WTC11 (cell line): ENCODE measurements at regions not wholly inside any gene's neighbourhood (a gene's known extent, or its start where the extent isn't known, plus 50 kb on each side); places are given as distances from the start of the nearest gene placed in this dataset.

Experiments used
- ATAC-seq: fragments of 200-7000 bp; cut with Tn5 transposase; 2 replicates; pipeline ENCODE4 v1.10.0; 2021; ENCODE audit warnings: mild to moderate bottlenecking, moderate library complexity
- CTCF ChIA-PET: fragments of 300-600 bp; sonication (Branson Sonifier 250); formaldehyde crosslinking; loops from one replicate; lab custom pipeline; 2021; ENCODE audit warnings: antibody characterized with exemption; lab: Charles Lee
- POLR2A ChIA-PET: fragments of 350-600 bp; sonication (Branson Sonifier 250); formaldehyde crosslinking; loops from one replicate; lab custom pipeline; 2021; ENCODE audit warnings: antibody characterized with exemption; lab: Charles Lee
- DNase-seq: peaks from one replicate; pipeline ENCODE4 v3.0.0; 2021; ENCODE audit warnings: low spot score
- H3K27ac Mint-ChIP-seq: 2 replicates; pipeline ENCODE4 v1.8.0; 2021; ENCODE audit warnings: mixed read lengths
- H3K27me3 Mint-ChIP-seq: 2 replicates; pipeline ENCODE4 v1.8.0; 2021; ENCODE audit warnings: low read depth, mild to moderate bottlenecking, moderate library complexity, mixed read lengths
- H3K36me3 Mint-ChIP-seq: 2 replicates; pipeline ENCODE4 v1.8.0; 2021; ENCODE audit warnings: mixed read lengths
- H3K4me1 Mint-ChIP-seq: 2 replicates; pipeline ENCODE4 v1.8.0; 2022; ENCODE audit warnings: mixed read lengths
- H3K4me3 Mint-ChIP-seq: 2 replicates; pipeline ENCODE4 v1.8.0; 2021; ENCODE audit warnings: mild to moderate bottlenecking, moderate library complexity, mixed read lengths
- H3K9me3 Mint-ChIP-seq: 2 replicates; pipeline ENCODE4 v1.8.0; 2021; ENCODE audit warnings: mixed read lengths
- AFF4 ChIP-seq: sonication (generic); formaldehyde crosslinking; IDR thresholded peaks from 2 replicates; pipeline ENCODE4 v1.8.1; 2023; ENCODE audit warnings: mild to moderate bottlenecking, missing genetic modification reagents, borderline replicate concordance
- ARID4B ChIP-seq: sonication (generic); formaldehyde crosslinking; IDR thresholded peaks from 2 replicates; pipeline ENCODE4 v1.8.0; 2023; ENCODE audit warnings: missing genetic modification reagents, mild to moderate bottlenecking, borderline replicate concordance
- ERG ChIP-seq: fragments of 250-450 bp; sonication (Bioruptor Pico); IDR thresholded peaks from 2 replicates; pipeline ENCODE4 v1.8.0; 2021; ENCODE audit warnings: mild to moderate bottlenecking
- FOXK1 ChIP-seq: sonication (generic); formaldehyde crosslinking; IDR thresholded peaks from 2 replicates; pipeline ENCODE4 v1.8.0; 2022; ENCODE audit warnings: mild to moderate bottlenecking, moderate library complexity, missing genetic modification reagents
- MXD4 ChIP-seq: fragments of 250-450 bp; sonication (Bioruptor Pico); IDR thresholded peaks from 2 replicates; pipeline ENCODE4 v1.8.0; 2021; ENCODE audit warnings: mild to moderate bottlenecking, moderate library complexity, borderline replicate concordance
- NFATC4 ChIP-seq: fragments of 250-450 bp; sonication (Bioruptor Pico); IDR thresholded peaks from 2 replicates; pipeline ENCODE4 v1.9.0; 2021; ENCODE audit warnings: mild to moderate bottlenecking
- NFE2L1 ChIP-seq: sonication (generic); formaldehyde crosslinking; IDR thresholded peaks from 2 replicates; pipeline ENCODE4 v1.8.1; 2023; ENCODE audit warnings: missing genetic modification reagents
- NR3C1 ChIP-seq: sonication (generic); formaldehyde crosslinking; conservative IDR thresholded peaks from 2 replicates; pipeline ENCODE4 v1.8.1; 2023; ENCODE audit warnings: low read depth, mild to moderate bottlenecking, missing genetic modification reagents
- RELA ChIP-seq: sonication (generic); formaldehyde crosslinking; IDR thresholded peaks from 2 replicates; pipeline ENCODE4 v1.8.1; 2022; ENCODE audit warnings: missing genetic modification reagents, mild to moderate bottlenecking, borderline replicate concordance
- SMAD4 ChIP-seq: sonication (generic); formaldehyde crosslinking; IDR thresholded peaks from 2 replicates; pipeline ENCODE4 v1.8.0; 2022; ENCODE audit warnings: mild to moderate bottlenecking, missing genetic modification reagents
- SP1 ChIP-seq: sonication (generic); formaldehyde crosslinking; conservative IDR thresholded peaks from 2 replicates; pipeline ENCODE4 v1.8.1; 2022; ENCODE audit warnings: missing genetic modification reagents
- USF1 ChIP-seq: sonication (generic); formaldehyde crosslinking; IDR thresholded peaks from 2 replicates; pipeline ENCODE4 v1.8.0; 2022; ENCODE audit warnings: mild to moderate bottlenecking, missing genetic modification reagents
- USF2 ChIP-seq: sonication (generic); formaldehyde crosslinking; IDR thresholded peaks from 2 replicates; pipeline ENCODE4 v1.8.1; 2023; ENCODE audit warnings: mild to moderate bottlenecking, missing genetic modification reagents, moderate library complexity
- ZNF263 ChIP-seq: sonication (generic); formaldehyde crosslinking; IDR thresholded peaks from 2 replicates; pipeline ENCODE4 v1.8.1; 2022; ENCODE audit warnings: low read depth, mild to moderate bottlenecking, moderate library complexity, missing genetic modification reagents
- ZNF532 ChIP-seq: fragments of 250-450 bp; sonication (Bioruptor Pico); IDR thresholded peaks from 2 replicates; pipeline ENCODE4 v1.9.0; 2021; ENCODE audit warnings: mild to moderate bottlenecking, borderline replicate concordance

- no peak for ATAC-seq
- Mint-ChIP-seq H3K27ac (no peak overlapping the region), H3K9me3 (peaks cover 18% of the 10 kb centered on the region), H3K27me3 (no peaks in the 10 kb centered on the region), H3K36me3 (peaks cover 12% of the 10 kb centered on the region), H3K4me3 (no peak overlapping the region)
- no peak for DNase-seq
- TF ChIP-seq SP1 (no peak), FOXK1 (CRISPR knock-in tag) (no peak), MXD4 (CRISPR knock-in tag) (no peak), NR3C1 (CRISPR knock-in tag) (no peak), ARID4B (CRISPR knock-in tag) (no peak), ZNF263 (no peak), NFATC4 (no peak), AFF4 (CRISPR knock-in tag) (no peak)
- TF ChIP-seq, all 79 proteins: peak for 0
- H3K4me1 Mint-ChIP-seq: peaks cover 12% of the 10 kb centered on the region
- POLR2A ChIA-PET: no interaction called here
- CTCF ChIA-PET: interaction anchor here (1.1 kb wide), 1 partner anchor 9 kb away, joined by 3 read pairs; no protein-coding TSS in a partner anchor
Observed at GRCh38 chr1:164953098-164953497, 394.1 kb downstream of the PBX1 start.

- ChIA-PET CTCF (no interaction called here), POLR2A (no interaction called here)
- H3K4me1 Mint-ChIP-seq: peaks cover 12% of the 10 kb centered on the region
- DNase-seq (no peak), ATAC-seq (no peak)
- H3K36me3 Mint-ChIP-seq: peaks cover 22% of the 10 kb centered on the region
- no peaks in the 10 kb centered on the region for H3K27me3 Mint-ChIP-seq
- no peak overlapping the region for H3K4me3 Mint-ChIP-seq
- no peak for TF ChIP-seq USF1 (CRISPR knock-in tag)
- TF ChIP-seq RELA: no peak
- no peak for TF ChIP-seq USF2 (CRISPR knock-in tag)
- TF ChIP-seq NFE2L1 (CRISPR knock-in tag): no peak
- no peak for TF ChIP-seq ERG (CRISPR knock-in tag)
- no peak for TF ChIP-seq ZNF532 (CRISPR knock-in tag)
- TF ChIP-seq ZNF263: no peak
- TF ChIP-seq SMAD4 (CRISPR knock-in tag): no peak
- no peak overlapping the region for H3K27ac Mint-ChIP-seq
- H3K9me3 Mint-ChIP-seq: peaks cover 32% of the 10 kb centered on the region
Observed at GRCh38 chr1:164951508-164951907, 392.5 kb downstream of the PBX1 start.
